ENCODE measurements at regions not wholly inside any gene's neighbourhood (a gene's known extent, or its start where the extent isn't known, plus 50 kb on each side); places are given as distances from the start of the nearest gene placed in this dataset.

GRCh38 chr5:51148437-51148836, 234.8 kb upstream of the ISL1 start:
- H3K27ac ChIP-seq (ENCODE audit: low read depth, low read length), result no peak overlapping the region

GRCh38 chr5:51156222-51156621, 227.0 kb upstream of the ISL1 start:
- Histone ChIP-seq H2AFZ (ENCODE audit: low read depth, low read length, severe bottlenecking) (no peak overlapping the region), H3K9me3 (ENCODE audit: insufficient read depth, low read length) (no peaks in the 10 kb centered on the region), H3K27me3 (ENCODE audit: low read length) (no peaks in the 10 kb centered on the region), H3K9ac (ENCODE audit: low read length) (no peak overlapping the region), H3K36me3 (ENCODE audit: low read length) (no peaks in the 10 kb centered on the region), H3F3A (ENCODE audit: insufficient read depth) (no peaks in the 10 kb centered on the region), H3K4me2 (ENCODE audit: low read depth, low read length, poor library complexity, severe bottlenecking) (no peak overlapping the region), H4K20me1 (ENCODE audit: low read depth, low read length) (no peaks in the 10 kb centered on the region), H3K4me3 (ENCODE audit: insufficient read depth, low read length, poor library complexity, severe bottlenecking) (no peak overlapping the region), H3K79me2 (ENCODE audit: insufficient read depth, low read length) (no peaks in the 10 kb centered on the region), H3K9me2 (replicated peaks; ENCODE audit: insufficient read depth, low read length) (no peaks in the 10 kb centered on the region), H3K27ac (ENCODE audit: low read depth, low read length) (no peak overlapping the region)
- TF ChIP-seq CTCF (IDR thresholded peaks at IDR 0.05; ENCODE audit: insufficient read depth, low read length, poor library complexity, severe bottlenecking) (no peak), EZH2phosphoT487 (conservative IDR thresholded peaks at IDR 0.05; ENCODE audit: low read length) (no peak)

More at GRCh38 chr5:51148437-51148836, 234.8 kb upstream of the ISL1 start:
- Histone ChIP-seq H3K4me2 (ENCODE audit: low read depth, low read length, poor library complexity, severe bottlenecking) (no peak overlapping the region), H3K9ac (ENCODE audit: low read length) (no peak overlapping the region), H3K79me2 (ENCODE audit: insufficient read depth, low read length) (no peaks in the 10 kb centered on the region), H3K4me3 (ENCODE audit: insufficient read depth, low read length, poor library complexity, severe bottlenecking) (no peak overlapping the region), H3K9me2 (replicated peaks; ENCODE audit: insufficient read depth, low read length) (no peaks in the 10 kb centered on the region), H3K36me3 (ENCODE audit: low read length) (no peaks in the 10 kb centered on the region), H3K9me3 (ENCODE audit: insufficient read depth, low read length) (no peaks in the 10 kb centered on the region), H4K20me1 (ENCODE audit: low read depth, low read length) (no peaks in the 10 kb centered on the region), H3F3A (ENCODE audit: insufficient read depth) (no peaks in the 10 kb centered on the region), H3K27me3 (ENCODE audit: low read length) (no peaks in the 10 kb centered on the region), H2AFZ (ENCODE audit: low read depth, low read length, severe bottlenecking) (no peak overlapping the region)
- TF ChIP-seq EZH2phosphoT487 (conservative IDR thresholded peaks at IDR 0.05; ENCODE audit: low read length), result no peak
- TF ChIP-seq CTCF (IDR thresholded peaks at IDR 0.05; ENCODE audit: insufficient read depth, low read length, poor library complexity, severe bottlenecking), result no peak

GRCh38 chr5:51156838-51157237, 226.4 kb upstream of the ISL1 start:
- no peaks in the 10 kb centered on the region for H4K20me1 ChIP-seq (ENCODE audit: low read depth, low read length)
- H3K9me3 ChIP-seq (ENCODE audit: insufficient read depth, low read length), result no peaks in the 10 kb centered on the region
- no peaks in the 10 kb centered on the region for H3K79me2 ChIP-seq (ENCODE audit: insufficient read depth, low read length)
- no peak overlapping the region for H3K9ac ChIP-seq (ENCODE audit: low read length)
- H3F3A ChIP-seq (ENCODE audit: insufficient read depth), result no peaks in the 10 kb centered on the region
- no peak for TF ChIP-seq EZH2phosphoT487 (conservative IDR thresholded peaks at IDR 0.05; ENCODE audit: low read length)
- TF ChIP-seq CTCF (IDR thresholded peaks at IDR 0.05; ENCODE audit: insufficient read depth, low read length, poor library complexity, severe bottlenecking), result no peak
- no peaks in the 10 kb centered on the region for H3K27me3 ChIP-seq (ENCODE audit: low read length)
- H2AFZ ChIP-seq (ENCODE audit: low read depth, low read length, severe bottlenecking), result no peak overlapping the region
- no peaks in the 10 kb centered on the region for H3K9me2 ChIP-seq (replicated peaks; ENCODE audit: insufficient read depth, low read length)
- H3K36me3 ChIP-seq (ENCODE audit: low read length), result no peaks in the 10 kb centered on the region
- H3K27ac ChIP-seq (ENCODE audit: low read depth, low read length), result no peak overlapping the region
- H3K4me3 ChIP-seq (ENCODE audit: insufficient read depth, low read length, poor library complexity, severe bottlenecking), result no peak overlapping the region
- no peak overlapping the region for H3K4me2 ChIP-seq (ENCODE audit: low read depth, low read length, poor library complexity, severe bottlenecking)
